HepG2 (cell line): ENCODE measurements at regions not wholly inside any gene's neighbourhood (a gene's known extent, or its start where the extent isn't known, plus 50 kb on each side); places are given as distances from the start of the nearest gene placed in this dataset.

ENCODE experiments used
- ATAC-seq: fragments of 200-7000 bp; cut with Tn5 transposase; 3 replicates; pipeline ENCODE4 v1.9.1; 2020; ENCODE audit warnings: mild to moderate bottlenecking, moderate library complexity
- BruUV-seq: library from RNA; stranded (reverse); fragments of 400-500 nt; replicated peaks from 2 replicates; lab custom pipeline; 2021; lab: Mats Ljungman, UMichigan
- CTCF ChIA-PET: fragments of 300-600 bp; formaldehyde crosslinking; extraction: SDS; loops from one replicate; lab custom pipeline; 2021; ENCODE audit warnings: low total read pairs, inconsistent platforms, low intra/inter-chr PET ratio; lab: Yijun Ruan, JAX
- POLR2A ChIA-PET: fragments of 350-600 bp; sonication (Branson Sonifier 250); formaldehyde crosslinking; loops from one replicate; lab custom pipeline; 2020; ENCODE audit warnings: antibody characterized with exemption, inconsistent platforms; lab: Yijun Ruan, JAX
- DNase-seq: peaks from one replicate; pipeline ENCODE4 v3.0.0-alpha.2; 2015; ENCODE audit warnings: low spot score
- FAIRE-seq: peaks from 3 replicates; lab custom pipeline; 2011; peaks lifted over from hg19 to GRCh38; lab: Jason Lieb, UNC
- H2AFZ ChIP-seq: one replicate; pipeline ENCODE4 v1.6.1; 2011; ENCODE audit warnings: low read length, inconsistent platforms
- H3K27ac ChIP-seq: fragments of 300-600 bp; 3 replicates; pipeline ENCODE4 v1.8.0; 2011; ENCODE audit warnings: mixed run types, mild to moderate bottlenecking, mixed read lengths, low read length, inconsistent platforms; ENCODE audit not compliant: insufficient read depth; ENCODE audit errors: extremely low read length
- H3K27me3 ChIP-seq, 2 experiments: fragments of 200-600 bp in 1 of 2; 2 replicates in 1 of 2; 3 replicates in 1 of 2; pipeline versions ENCODE4 v1.6.0 to v1.8.0; 2011; ENCODE audit warnings: low read length in 2 of 2, mild to moderate bottlenecking in 2 of 2, moderate library complexity in 2 of 2, inconsistent platforms in 1 of 2; ENCODE audit not compliant: insufficient read depth in 2 of 2, control insufficient read depth in 1 of 2
- H3K36me3 ChIP-seq, 2 experiments: fragments of 200-600 bp in 1 of 2; replicated peaks in 1 of 2; 2 replicates in 1 of 2; 3 replicates in 1 of 2; pipeline versions ENCODE4 v1.5.1 to v1.8.0; 2011; ENCODE audit warnings: low read length in 2 of 2, inconsistent platforms in 1 of 2; ENCODE audit not compliant: insufficient read depth in 2 of 2, control insufficient read depth in 1 of 2
- H3K4me1 ChIP-seq: 2 replicates; pipeline ENCODE4 v1.5.1; 2012; ENCODE audit warnings: low read length, inconsistent platforms; ENCODE audit not compliant: insufficient read depth
- H3K4me2 ChIP-seq: 2 replicates; pipeline ENCODE4 v1.6.0; 2011; ENCODE audit warnings: low read depth, low read length, inconsistent platforms
- H3K4me3 ChIP-seq, 3 experiments: fragments of 200-600 bp in 1 of 3; sonication (generic), shearing (Covaris generic) in 1 of 3; replicated peaks in 1 of 3; 2 replicates each; pipeline ENCODE4 v1.5.1; 2011 to 2016; ENCODE audit warnings: low read length in 3 of 3, inconsistent platforms in 2 of 3, low read depth in 2 of 3, mild to moderate bottlenecking in 2 of 3, control low read depth in 1 of 3, mixed read lengths in 1 of 3; ENCODE audit not compliant: insufficient read depth in 1 of 3
- H3K79me2 ChIP-seq: one replicate; pipeline ENCODE4 v1.6.1; 2011; ENCODE audit warnings: low read length, inconsistent platforms; ENCODE audit not compliant: insufficient read depth
- H3K9ac ChIP-seq: 2 replicates; pipeline ENCODE4 v1.6.0; 2011; ENCODE audit warnings: mild to moderate bottlenecking, low read depth, low read length, inconsistent platforms; ENCODE audit not compliant: insufficient read depth
- H3K9me3 ChIP-seq: 2 replicates; pipeline ENCODE4 v1.5.1; 2012; ENCODE audit warnings: mild to moderate bottlenecking, low read length
- H4K20me1 ChIP-seq: 2 replicates; pipeline ENCODE4 v1.6.0; 2011; ENCODE audit warnings: inconsistent platforms, mild to moderate bottlenecking, low read length, moderate library complexity; ENCODE audit not compliant: insufficient read depth
- CBX1 ChIP-seq: IDR thresholded peaks from one replicate; pipeline ENCODE4 v1.6.1; 2016; ENCODE audit warnings: antibody characterized with exemption, low read depth
- FOXM1 ChIP-seq: sonication (generic); formaldehyde crosslinking; IDR thresholded peaks from 2 replicates; pipeline ENCODE4 v1.5.0; 2020; ENCODE audit warnings: missing genetic modification reagents
- FOXO1 ChIP-seq: sonication (generic); formaldehyde crosslinking; IDR thresholded peaks from 2 replicates; pipeline ENCODE4 v1.4.0; 2020; ENCODE audit warnings: missing genetic modification reagents
- HMGA1 ChIP-seq: sonication (generic); formaldehyde crosslinking; conservative IDR thresholded peaks from 2 replicates; pipeline ENCODE4 v1.4.0; 2020; ENCODE audit warnings: missing genetic modification reagents
- JDP2 ChIP-seq: sonication (generic); formaldehyde crosslinking; IDR thresholded peaks from 2 replicates; pipeline ENCODE4 v1.8.1; 2022; ENCODE audit warnings: missing genetic modification reagents, borderline replicate concordance
- KDM2A ChIP-seq: sonication (generic); formaldehyde crosslinking; IDR thresholded peaks from 2 replicates; pipeline ENCODE4 v1.4.0; 2020; ENCODE audit warnings: low read depth, missing genetic modification reagents, borderline replicate concordance
- KLF13 ChIP-seq: sonication (generic); formaldehyde crosslinking; IDR thresholded peaks from 2 replicates; pipeline ENCODE4 v1.4.0; 2020; ENCODE audit warnings: mild to moderate bottlenecking, missing genetic modification reagents
- PLRG1 ChIP-seq: fragments of 450-650 bp; conservative IDR thresholded peaks from 2 replicates; pipeline ENCODE4 v1.6.1; 2016
- POGZ ChIP-seq: sonication (generic); formaldehyde crosslinking; IDR thresholded peaks from 2 replicates; pipeline ENCODE4 v1.4.0; 2020; ENCODE audit warnings: mild to moderate bottlenecking, missing genetic modification reagents
- RFX3 ChIP-seq: IDR thresholded peaks from 2 replicates; pipeline ENCODE4 v1.6.1; 2016; ENCODE audit warnings: missing biosample characterization, missing genetic modification reagents
- SNAI1 ChIP-seq: sonication (generic); formaldehyde crosslinking; IDR thresholded peaks from 2 replicates; pipeline ENCODE4 v1.5.0; 2020; ENCODE audit warnings: mild to moderate bottlenecking, missing genetic modification reagents, borderline replicate concordance
- TBL1XR1 ChIP-seq: fragments of 150-350 bp; IDR thresholded peaks from 2 replicates; pipeline ENCODE4 v1.6.1; 2014; ENCODE audit warnings: borderline replicate concordance, low read length; ENCODE audit not compliant: partially characterized antibody
- TRIM24 ChIP-seq: sonication (generic); formaldehyde crosslinking; IDR thresholded peaks from 2 replicates; pipeline ENCODE4 v1.8.0; 2022; ENCODE audit warnings: mild to moderate bottlenecking, missing genetic modification reagents
- ZNF558 ChIP-seq: sonication (generic); formaldehyde crosslinking; IDR thresholded peaks from 2 replicates; pipeline ENCODE4 v1.9.0; 2022; ENCODE audit warnings: mild to moderate bottlenecking, missing genetic modification reagents, borderline replicate concordance
- ZNF577 ChIP-seq: sonication (generic); formaldehyde crosslinking; IDR thresholded peaks from 2 replicates; pipeline ENCODE4 v1.4.0; 2020; ENCODE audit warnings: mild to moderate bottlenecking, low read depth, missing genetic modification reagents, borderline replicate concordance
- ZNF746 ChIP-seq: sonication (generic); formaldehyde crosslinking; IDR thresholded peaks from 2 replicates; pipeline ENCODE4 v1.8.0; 2022; ENCODE audit warnings: mild to moderate bottlenecking, missing genetic modification reagents
- WGBS: methylation state at CpG from one replicate; pipeline ENCODE4 v1.1.6; 2017; ENCODE audit warnings: low lambda C conversion rate; 5-methylcytosine and 5-hydroxymethylcytosine counted together
- in situ Hi-C: cut with HindIII; loops from 2 replicates; pipeline ENCODE4 v1.10.0; 2017; ENCODE audit warnings: low pct_unique_long_range_greater_than_20kb; ENCODE audit not compliant: extremely low pct_ligation_motif_present
- intact Hi-C: fragments of 100-400 bp; cut with micrococcal nuclease; formaldehyde crosslinking; loops from one replicate; pipeline ENCODE4 v1.10.0; 2022; ENCODE audit not compliant: unreplicated experiment
- TF ChIP-seq, protein P1 (sequence below): sonication (generic); formaldehyde crosslinking; IDR thresholded peaks from 2 replicates; pipeline ENCODE4 v1.5.1; 2020; ENCODE audit warnings: missing genetic modification reagents, mild to moderate bottlenecking, borderline replicate concordance
- TF ChIP-seq, protein P2 (sequence below): IDR thresholded peaks from 2 replicates; pipeline ENCODE4 v1.6.1; 2016; ENCODE audit warnings: missing genetic modification reagents, missing compliant biosample characterization
- TF ChIP-seq, protein P3 (sequence below): sonication (generic); formaldehyde crosslinking; IDR thresholded peaks from 2 replicates; pipeline ENCODE4 v1.4.0; 2020; ENCODE audit warnings: mild to moderate bottlenecking, low read depth, missing genetic modification reagents

DNA sequence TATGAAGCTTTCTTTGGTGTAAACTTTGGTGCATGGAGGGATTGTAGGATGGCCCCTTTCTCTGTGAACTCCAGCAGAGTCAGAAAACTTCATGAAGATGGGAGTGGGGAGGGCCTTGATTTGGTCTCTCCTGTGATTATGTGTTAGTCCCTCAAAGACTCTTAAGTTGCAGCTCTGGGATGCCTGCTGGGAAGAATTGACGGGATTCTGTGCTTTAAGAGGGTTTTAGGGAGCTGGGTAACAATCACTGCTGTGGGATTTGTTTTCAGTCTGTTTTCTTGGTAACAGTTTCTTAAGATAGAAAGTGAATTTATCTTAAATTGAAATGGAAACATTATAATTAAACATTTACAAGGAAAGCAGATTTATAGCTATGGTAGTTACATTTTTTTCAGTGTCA, 378.1 kb downstream of the AACS start:
- ChIA-PET CTCF (no interaction called here), POLR2A (no interaction called here)
- Histone ChIP-seq H3K4me2 (no peak overlapping the region), H3K4me1 (no peaks in the 10 kb centered on the region), H2AFZ (no peak overlapping the region), H3K9ac (no peak overlapping the region), H3K27me3 (no peaks in the 10 kb centered on the region; a peak in 1 of 5 replicates), H4K20me1 (no peaks in the 10 kb centered on the region), H3K9me3 (no peaks in the 10 kb centered on the region), H3K27ac (no peak overlapping the region), H3K4me3 (no peak overlapping the region)
- in situ Hi-C loops = no loop called here
- no TSS peak for BruUV-seq
- FAIRE-seq (no peak), ATAC-seq (no peak)
- intact Hi-C loops = no loop called here
- TF ChIP-seq, protein P1, sequence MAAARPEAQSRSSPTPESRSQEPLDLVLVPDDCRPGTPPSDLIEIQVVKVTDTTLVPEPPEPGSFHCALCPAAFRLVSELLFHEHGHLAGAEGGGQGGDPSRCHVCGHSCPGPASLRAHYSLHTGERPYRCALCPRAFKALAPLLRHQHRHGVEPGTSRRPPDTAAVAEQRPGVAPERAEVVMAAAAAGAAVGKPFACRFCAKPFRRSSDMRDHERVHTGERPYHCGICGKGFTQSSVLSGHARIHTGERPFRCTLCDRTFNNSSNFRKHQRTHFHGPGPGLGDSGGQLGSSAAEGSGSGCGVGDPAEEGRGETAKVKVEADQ = no peak
- TF ChIP-seq FOXO1 (CRISPR knock-in tag) (no peak), RFX3 (no peak), PLRG1 (no peak), ZNF746 (no peak), TBL1XR1 (no peak), TRIM24 (CRISPR knock-in tag) (no peak), KLF13 (CRISPR knock-in tag) (no peak), ZNF558 (CRISPR knock-in tag) (no peak)
- TF ChIP-seq, protein P2, sequence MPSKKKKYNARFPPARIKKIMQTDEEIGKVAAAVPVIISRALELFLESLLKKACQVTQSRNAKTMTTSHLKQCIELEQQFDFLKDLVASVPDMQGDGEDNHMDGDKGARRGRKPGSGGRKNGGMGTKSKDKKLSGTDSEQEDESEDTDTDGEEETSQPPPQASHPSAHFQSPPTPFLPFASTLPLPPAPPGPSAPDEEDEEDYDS = no peak
- TF ChIP-seq, all 625 proteins: peak for 0
- DNase-seq = no peak
- WGBS = 0% methylated on average over 1 of the region's 1 CpG
- Histone ChIP-seq H3K36me3 (no peaks in the 10 kb centered on the region), H3K79me2 (no peaks in the 10 kb centered on the region)

DNA sequence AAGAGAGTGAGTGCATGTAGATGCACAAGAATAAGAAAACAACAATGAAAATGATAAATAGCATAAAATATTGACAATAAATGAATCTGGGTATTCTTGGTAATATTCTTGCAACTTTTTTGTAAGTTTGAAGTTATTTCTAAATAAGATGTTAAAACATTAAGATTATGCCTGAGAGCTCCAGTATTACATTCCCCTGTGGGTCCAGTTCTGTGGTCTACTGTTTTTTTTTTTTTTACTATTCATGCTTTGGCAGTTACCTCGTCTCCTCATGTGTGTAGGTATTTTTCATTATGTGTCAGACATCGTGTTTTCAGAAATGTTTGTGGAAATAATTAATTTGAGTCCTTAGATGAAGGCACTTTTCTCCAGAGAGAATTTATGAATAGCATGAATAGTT, 386.2 kb downstream of the AACS start:
- no peaks in the 10 kb centered on the region for H3K9me3 ChIP-seq
- ATAC-seq (no peak), DNase-seq (no peak), FAIRE-seq (no peak)
- H3K9ac ChIP-seq = no peak overlapping the region
- no peaks in the 10 kb centered on the region for H3K36me3 ChIP-seq
- no peaks in the 10 kb centered on the region for H4K20me1 ChIP-seq
- no peak overlapping the region for H3K27ac ChIP-seq
- ChIA-PET POLR2A (no interaction called here), CTCF (interaction anchor here (0.7 kb wide), 1 partner anchor 1212 kb away, joined by 3 read pairs; no protein-coding TSS in a partner anchor)
- 0% methylated on average over 2 of the region's 2 CpGs for WGBS
- no peak overlapping the region for H3K4me2 ChIP-seq
- H3K4me3 ChIP-seq = no peak overlapping the region
- intact Hi-C loops (no loop called here), in situ Hi-C loops (no loop called here)
- no peaks in the 10 kb centered on the region for H3K4me1 ChIP-seq
- peaks cover 0 to 4% of the 10 kb centered on the region in 2 experiments; a peak in 1 of 5 replicates for H3K27me3 ChIP-seq
- BruUV-seq = no TSS peak
- H2AFZ ChIP-seq = no peak overlapping the region
- no peaks in the 10 kb centered on the region for H3K79me2 ChIP-seq
- TF ChIP-seq, protein P3, sequence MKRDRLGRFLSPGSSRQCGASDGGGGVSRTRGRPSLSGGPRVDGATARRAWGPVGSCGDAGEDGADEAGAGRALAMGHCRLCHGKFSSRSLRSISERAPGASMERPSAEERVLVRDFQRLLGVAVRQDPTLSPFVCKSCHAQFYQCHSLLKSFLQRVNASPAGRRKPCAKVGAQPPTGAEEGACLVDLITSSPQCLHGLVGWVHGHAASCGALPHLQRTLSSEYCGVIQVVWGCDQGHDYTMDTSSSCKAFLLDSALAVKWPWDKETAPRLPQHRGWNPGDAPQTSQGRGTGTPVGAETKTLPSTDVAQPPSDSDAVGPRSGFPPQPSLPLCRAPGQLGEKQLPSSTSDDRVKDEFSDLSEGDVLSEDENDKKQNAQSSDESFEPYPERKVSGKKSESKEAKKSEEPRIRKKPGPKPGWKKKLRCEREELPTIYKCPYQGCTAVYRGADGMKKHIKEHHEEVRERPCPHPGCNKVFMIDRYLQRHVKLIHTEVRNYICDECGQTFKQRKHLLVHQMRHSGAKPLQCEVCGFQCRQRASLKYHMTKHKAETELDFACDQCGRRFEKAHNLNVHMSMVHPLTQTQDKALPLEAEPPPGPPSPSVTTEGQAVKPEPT (CRISPR knock-in tag) = no peak
- TF ChIP-seq FOXM1 (CRISPR knock-in tag) (no peak), CBX1 (no peak), KDM2A (CRISPR knock-in tag) (no peak), JDP2 (CRISPR knock-in tag) (no peak), POGZ (CRISPR knock-in tag) (no peak), HMGA1 (no peak), SNAI1 (CRISPR knock-in tag) (no peak), ZNF577 (CRISPR knock-in tag) (no peak)
